GOT3 (cell line): ENCODE measurements at regions not wholly inside any gene's neighbourhood (a gene's known extent, or its start where the extent isn't known, plus 50 kb on each side); places are given as distances from the start of the nearest gene placed in this dataset.
"Not testable (repeated sequence)": the region's sequence is repeated elsewhere in the genome, so short reads cannot be mapped to it uniquely, and the experiment has no call there.

ENCODE experiments used
- DNase-seq: peaks from one replicate; lab custom pipeline; 2025; ENCODE audit warnings: mixed read lengths; lab: John Stamatoyannopoulos, UW

DNA sequence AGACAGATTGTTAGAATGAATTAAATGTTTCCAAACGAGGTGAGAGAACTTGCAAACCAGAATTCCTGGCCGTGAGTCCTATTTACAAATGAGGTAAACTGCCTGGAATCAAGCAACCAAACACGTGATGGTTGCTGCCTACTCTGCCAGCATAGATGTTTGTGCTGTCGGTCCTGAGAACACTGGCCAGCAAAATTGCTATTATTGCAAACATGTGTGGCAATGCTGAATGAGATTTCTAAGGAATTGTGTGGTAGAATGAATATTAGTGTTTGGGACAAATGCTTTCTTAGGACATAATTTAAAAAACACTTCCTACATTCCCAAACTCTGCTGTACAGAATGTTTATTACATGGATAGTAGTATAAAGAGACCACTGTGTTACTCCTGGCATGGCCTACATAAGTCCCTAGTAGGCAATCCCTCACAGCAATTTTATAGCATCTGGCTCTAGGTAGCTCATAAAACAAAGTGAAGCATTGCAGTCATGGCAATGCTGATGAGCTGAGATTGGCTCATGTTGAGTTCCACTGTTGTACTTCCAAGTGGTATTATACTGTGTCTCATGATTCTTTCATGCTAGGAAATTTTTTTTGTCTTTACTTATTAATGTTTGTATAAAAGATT, 605.2 kb upstream of the EPHA5 start:
- DNase-seq, result no peak

DNA sequence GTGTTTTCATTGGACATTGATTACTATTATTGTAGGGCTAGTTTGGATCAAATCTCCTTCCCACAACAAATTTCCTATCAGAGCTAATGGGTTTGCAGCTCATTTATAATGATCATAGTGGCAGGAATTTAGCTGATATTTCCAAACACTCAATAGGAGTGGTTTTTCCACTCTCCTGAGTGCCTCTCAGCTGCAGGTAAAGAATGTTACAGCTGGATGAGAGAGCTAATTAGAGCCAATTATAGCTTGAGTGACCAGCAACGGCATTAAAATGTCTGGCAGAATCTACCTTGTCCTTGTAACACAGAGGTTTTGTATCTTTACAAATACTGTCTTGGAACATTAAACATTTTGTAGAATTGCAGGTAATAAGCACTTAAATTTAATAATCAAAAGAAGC, 602.8 kb upstream of the EPHA5 start:
- DNase-seq, result no peak

DNA sequence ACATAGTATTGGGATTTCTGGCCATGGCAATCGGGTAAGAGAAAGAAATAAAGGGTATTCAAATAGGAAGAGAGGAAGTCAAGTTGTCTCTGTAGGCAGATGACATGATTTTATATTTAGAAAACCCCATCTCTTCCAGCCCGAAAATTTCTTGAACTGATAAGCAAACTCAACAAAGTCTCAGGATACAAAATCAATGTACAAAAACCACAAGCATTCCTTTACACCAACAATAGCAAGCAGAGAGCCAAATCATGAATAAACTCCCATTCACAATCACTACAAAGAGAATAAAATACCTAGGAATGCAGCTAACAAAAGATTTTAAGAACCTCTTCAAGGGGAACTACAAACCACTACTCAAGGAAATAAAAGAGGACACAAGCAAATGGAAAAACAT, 600.1 kb upstream of the EPHA5 start:
- not testable (repeated sequence) for DNase-seq

DNA sequence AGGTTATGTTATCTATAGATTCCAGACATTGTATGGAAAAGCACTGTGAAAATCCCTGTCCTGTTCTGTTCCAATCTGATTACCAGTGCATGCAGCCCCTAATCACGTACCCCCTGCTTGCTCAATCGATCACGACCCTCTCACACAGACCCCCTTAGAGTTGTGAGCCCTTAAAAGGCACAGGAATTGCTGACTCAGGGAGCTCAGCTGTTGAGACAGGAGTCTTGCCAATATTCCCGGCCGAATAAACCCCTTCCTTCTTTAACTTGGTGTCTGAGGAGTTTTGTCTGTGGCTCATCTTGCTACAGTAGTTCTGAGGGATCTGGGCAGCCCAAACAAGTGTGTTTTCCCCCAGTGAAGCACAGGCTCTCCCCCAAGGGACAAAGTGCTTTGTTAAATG, 596.3 kb upstream of the EPHA5 start:
- not testable (repeated sequence) for DNase-seq

DNA sequence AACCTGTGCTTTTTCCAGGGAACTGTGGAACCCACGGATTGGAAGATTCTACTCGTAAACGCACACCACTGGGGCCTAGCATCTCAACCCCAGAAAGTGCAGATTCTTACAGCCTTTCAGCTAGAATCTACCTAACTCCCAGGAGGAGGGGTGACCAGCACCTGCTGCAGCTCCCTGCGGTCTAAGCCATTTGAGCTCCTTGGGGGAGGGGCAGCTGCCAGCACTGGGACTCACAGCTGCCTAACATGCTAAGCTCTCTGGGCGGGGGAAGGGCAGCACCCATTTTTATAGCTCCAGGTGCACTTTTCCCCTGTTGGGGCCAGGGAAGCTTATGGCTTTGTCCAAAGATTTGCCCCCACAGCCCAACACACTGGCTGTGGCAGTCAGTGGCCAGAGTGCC, 595.7 kb upstream of the EPHA5 start:
- no peak for DNase-seq

DNA sequence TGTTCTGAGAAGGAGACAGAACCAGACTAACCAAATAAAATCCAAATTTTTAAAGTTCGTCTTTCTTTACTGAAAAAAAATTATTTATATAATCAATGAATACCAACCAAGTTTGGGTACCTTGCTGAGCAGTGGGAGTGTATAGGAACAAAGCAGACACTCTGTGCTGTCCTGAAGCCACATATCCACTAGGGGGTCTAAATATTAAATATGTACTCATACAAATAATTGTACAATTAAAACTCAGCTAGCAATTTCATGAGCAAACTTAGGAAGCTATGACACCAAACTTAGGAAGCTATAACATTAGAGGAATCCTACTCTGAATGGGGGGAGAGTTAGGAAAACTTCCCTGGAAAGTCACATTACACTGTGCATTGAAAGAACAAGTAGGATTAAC, 582.0 kb upstream of the EPHA5 start:
- DNase-seq, result no peak

DNA sequence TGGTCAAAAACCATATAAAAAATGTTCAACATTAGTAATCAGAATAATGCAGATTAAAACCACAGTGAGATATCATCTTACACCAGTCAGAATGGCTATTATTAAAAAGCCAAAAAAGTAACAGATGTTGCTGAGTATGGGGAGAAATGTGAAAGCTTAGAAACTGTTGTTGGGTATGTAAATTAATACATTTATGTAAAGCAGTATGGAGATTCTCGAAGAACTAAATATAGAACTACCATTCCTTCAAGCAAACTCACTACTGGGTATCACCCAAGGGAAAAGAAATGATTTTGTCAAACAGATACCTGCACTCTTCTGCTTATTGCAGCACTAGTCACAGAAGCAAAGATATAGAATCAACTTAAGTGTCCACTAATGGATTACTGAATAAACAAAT, 576.4 kb upstream of the EPHA5 start:
- no peak for DNase-seq

DNA sequence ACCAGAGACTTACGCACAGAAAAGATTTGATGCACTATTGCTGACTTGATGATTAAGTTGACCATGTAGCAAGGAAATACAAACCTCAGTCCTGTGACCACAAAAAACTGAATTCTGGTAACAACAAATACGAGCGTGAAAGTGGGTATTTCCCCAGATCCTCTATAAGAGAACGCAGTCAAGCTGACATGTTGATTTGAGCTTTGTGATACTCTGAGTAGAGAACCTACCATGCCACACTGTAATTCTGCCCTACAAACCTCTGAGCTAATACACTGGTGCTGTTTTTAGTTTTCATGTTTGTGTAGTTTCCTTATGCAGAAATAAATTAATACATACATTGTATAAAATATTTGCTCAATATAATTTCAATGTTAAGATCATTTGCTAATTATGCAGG, 565.6 kb upstream of the EPHA5 start:
- DNase-seq, result no peak

DNA sequence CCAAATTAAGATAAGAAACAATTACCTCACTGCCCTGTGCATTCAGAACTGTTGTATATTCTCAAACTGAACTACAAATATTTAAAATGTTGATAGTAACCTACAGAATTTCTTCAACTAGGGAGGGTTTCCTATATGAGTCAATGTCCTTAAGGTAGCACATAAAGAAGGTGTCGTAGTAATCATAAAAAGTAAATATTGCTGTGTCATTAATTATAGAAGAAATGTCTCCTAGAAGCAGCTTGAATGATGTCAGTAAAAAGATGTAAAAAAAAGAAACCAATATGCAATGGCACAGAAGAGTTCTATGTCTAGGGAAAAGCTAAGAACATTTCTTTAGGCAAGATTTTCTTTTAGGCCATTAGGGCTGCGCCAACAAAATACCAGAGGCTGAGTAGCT, 559.6 kb upstream of the EPHA5 start:
- DNase-seq, result no peak

DNA sequence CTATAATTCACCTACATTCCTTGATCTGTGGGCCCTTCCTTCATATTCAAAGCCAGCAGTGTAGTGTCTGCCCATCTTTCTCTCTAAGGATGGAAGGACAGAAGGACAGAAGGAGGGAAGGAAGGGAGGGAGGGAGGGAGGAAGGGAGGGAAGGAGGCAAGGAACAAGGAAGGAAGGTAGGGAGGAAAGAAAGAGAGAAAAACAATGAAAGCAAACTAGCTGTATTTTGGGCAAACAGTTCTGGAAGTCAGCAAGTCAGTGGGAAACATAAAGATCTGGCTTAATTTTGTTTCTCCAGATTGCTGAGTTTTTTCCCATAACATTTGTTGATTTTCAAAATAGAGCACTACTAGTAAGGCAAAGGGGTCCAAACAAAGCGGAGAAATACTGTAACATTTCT, 555.2 kb upstream of the EPHA5 start:
- DNase-seq, result no peak

DNA sequence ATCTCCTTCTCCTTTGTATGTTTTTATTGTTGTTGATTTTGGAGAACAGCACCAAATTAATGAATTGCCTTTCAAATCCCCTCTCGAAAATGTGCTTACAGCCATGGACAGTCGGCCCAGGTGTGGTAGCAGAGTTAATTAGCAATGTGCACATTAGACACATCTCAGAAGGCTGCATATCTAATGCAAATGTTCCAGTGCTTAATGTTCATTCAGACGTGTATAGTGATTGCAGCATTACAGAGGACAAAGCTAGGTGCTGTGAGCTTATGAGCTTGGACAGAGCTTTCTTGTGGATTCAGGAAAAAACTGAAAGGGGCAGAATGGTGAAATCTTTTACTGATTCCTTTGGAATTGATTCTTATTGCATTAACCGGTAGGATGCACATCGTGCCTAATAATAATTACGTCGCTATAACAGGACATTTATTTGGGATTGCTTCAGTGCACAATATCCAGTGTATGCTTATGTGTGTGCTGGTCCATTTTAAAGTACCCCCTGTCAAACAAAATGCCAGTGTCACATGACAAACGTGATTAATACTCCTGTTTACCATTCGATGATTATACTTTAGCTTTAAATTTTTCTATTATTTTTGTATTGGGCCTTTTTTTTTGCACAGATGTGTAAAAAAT, 552.9 kb upstream of the EPHA5 start:
- no peak for DNase-seq

DNA sequence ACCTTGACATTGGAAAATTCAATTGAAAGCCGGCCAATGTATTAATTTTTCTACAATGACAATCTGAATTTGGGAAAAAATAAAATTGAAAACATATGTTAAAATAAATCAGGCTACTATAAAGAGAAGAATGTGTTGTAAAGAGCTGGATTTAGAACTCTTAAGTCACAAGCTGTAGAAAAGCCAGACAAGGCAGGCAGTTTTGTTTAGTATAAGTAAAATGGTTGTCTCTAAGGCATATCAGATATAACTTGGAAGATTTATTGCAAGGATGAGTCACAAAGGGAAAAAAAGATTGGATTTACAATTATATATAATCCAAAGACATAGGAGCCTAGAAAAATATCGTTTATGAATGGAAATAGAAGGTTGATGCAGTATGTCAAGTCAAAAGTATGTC, 549.1 kb upstream of the EPHA5 start:
- no peak for DNase-seq

DNA sequence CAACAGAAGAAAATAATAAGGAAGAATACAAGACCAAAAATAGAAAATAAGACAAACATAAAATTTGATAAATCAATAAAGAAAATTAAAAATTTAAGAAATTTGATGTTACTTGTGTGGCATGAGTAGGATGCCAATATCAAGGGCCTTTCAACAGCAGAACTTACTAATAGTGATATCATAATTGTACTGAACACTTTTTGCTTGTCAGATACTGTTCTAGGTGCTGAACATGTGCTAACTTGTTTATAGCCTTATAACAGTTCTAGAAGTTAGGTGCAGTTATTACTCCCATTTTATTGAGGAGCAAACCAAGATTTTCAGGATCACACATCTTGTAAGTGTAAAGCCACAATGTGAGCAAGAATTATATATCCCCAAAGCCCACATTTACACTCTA, 546.0 kb upstream of the EPHA5 start:
- no peak for DNase-seq

DNA sequence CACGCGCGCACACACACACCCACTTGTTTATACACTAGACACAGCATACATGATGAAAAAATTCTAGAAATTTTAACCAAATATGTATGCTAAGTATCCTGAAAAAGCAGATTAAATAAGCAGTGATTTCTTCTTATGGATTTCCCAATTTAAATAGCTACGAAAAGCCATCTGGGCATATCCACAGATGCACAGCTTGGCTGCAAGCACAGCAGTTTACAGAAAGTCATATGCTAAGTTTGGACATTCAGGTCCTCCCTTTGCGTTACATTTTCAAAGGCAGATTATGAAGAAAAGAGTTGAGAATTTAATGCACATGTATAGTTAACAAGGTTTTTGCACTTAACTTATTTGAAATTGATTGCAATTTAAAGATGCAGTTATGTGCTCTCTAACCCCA, 542.2 kb upstream of the EPHA5 start:
- DNase-seq, result no peak

DNA sequence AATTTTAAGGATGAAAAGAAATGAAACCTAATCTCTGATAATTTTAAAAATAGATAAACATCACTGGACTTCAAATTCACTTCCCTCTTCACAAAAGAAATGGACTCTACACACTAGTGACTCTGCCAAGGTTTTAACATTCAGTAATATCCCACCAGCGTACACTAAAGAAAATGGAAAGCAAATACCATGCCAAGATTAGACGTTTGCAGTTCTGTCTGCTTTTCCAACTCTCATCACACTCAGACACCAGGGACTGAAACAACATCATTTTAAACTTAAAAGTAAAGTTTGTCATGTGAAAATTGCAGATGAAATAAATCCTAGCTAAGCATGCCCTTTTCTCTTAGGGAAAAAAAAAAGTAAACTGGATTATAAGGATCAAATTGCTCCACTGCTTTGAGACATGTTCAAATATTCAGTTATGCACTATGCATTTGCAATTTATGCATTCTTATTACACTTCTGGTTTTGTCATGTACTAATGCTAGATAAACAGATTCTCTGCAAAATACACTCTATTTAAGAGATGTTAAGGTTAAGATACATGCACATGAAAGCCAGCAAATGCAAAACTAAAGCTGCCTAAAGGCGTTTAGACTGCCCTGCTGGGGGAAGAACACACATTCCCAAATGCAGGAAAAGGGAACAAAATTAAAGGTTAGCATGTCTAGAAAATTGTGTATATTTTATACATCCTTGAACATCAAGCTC, 534.4 kb upstream of the EPHA5 start:
- no peak for DNase-seq

DNA sequence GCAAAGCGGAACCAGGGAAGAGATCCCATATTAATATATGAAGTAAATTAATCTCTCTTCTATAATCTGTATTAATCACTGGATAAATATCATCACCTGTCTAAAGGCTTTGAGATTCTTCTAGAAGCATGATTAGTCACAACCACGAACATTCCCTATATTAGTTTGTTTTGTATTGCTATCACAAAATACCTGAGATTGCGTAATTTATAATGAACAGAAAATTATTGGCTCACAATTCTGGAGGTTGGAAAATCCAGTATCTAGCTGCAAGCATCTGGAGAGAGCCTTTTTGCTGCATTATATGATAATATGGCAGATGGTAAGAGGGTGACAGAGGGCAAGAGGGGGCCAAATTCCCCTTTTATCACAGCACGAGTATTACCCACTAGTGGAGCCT, 532.6 kb upstream of the EPHA5 start:
- DNase-seq, result no peak

DNA sequence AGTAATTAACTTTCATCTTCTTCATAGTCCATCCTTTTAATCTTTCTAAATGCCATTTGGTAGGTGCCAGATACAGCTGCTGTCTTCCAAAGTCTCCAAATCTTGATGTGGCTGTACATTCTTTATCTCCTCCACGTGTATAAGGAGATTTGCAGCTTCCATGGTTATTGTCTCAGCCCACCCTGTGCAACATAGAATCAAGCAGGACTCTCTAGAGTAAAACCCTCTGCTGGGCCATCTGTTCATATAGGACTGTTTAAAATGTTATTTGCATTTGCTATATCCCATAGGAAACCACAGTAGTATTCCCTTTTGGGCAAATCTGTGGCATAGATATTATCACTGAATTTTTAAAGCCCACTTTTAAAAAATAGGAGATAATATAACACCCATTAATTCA, 527.2 kb upstream of the EPHA5 start:
- DNase-seq, result no peak

DNA sequence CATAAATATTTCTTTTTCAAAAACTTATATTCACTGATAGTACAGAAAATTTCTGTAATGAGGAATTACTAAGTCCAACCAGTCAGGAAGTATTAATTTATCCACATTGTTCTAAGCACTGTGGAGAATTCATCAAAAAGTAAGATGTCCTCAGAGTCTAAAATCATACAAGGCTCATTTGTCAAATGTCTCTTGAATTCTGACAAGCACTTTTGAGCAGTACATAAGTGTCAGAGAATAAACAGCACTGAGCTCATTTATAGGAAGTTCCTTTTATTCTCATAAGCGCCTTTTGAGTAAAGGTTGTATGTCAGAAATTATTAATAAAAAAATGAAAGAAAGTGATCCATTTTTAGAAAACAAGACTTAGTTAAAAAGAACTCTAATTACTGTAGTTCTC, 523.2 kb upstream of the EPHA5 start:
- no peak for DNase-seq

DNA sequence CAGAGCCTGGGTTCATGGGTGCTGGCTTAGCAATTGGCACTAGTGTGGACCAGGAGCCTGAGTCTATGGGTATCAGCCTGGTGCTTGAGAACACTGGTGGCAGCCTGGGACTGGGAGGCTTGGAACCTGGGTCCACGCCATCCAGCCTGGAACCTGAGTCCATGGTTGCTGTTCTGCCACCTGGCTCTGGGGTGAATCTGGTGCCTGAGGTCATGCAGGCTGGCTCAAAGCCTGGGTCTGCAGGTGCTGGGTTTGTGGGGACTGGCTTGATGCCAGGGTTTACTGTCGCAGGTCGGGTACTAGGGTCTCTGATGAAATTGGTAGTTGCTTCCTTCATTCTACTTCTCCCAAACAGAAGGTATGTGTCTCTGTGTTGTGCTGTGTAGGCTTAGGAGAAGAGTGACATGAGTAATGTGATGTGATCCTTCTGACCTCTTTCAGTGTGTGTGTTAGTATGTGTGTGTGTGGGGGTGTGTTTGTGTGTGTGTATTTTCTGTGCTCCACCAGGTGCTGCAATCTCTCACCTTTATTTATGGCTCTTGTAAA, 517.0 kb upstream of the EPHA5 start:
- DNase-seq, result no peak

DNA sequence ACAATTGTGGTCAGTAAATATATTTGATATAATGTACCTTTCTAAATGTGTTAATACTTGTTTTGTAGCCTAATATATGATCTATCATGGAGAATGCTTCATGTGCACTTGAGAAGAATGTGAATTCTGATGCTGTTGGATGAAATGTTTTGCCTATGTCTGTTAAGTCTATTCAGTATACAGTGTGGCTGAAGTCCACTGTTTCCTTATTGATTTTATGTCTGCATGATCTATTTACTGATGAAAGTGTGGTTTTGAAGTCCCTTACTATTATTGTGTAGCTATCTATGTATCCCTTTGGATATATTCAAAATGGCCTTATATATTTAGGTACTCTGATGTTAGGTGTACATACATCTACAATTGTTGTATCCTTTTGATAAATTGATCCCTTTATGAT, 515.8 kb upstream of the EPHA5 start:
- DNase-seq, result no peak

DNA sequence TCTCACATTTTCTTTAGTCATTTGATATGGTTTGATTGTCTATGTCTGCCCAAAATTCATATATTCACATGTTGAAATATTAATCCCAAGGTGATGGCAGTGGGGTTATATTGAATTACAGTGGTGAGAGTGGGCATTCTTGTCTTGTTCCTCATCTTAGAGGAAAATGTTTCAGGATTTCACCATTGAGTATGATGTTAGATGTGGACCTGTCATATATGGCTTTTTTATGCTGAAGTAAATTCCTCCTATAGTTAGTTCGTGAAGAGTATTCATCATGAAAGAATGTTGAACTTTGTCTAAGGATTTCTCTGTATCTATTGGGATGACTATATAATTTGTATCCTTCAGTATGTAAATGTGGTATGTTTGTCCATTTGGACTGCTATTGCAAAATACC, 512.3 kb upstream of the EPHA5 start:
- DNase-seq, result no peak

DNA sequence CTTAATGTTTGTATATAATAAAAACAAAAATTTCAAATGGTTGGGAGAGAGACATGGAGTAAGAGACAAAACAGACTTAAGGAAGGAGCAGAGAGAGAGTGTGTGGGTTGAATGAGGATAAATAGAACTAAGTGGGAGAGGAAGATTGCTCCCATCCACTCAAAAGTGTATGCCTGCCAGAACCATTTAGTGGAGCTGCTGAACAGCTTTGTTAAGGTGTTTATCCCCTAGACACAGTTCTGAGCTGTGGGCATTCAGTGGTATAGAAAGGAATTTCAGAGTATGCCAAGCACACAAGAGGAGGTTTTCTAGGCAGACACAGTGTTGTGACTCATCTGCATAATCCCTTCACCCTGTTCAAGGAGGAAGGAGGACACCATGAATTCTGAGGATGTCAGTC, 508.6 kb upstream of the EPHA5 start:
- no peak for DNase-seq

DNA sequence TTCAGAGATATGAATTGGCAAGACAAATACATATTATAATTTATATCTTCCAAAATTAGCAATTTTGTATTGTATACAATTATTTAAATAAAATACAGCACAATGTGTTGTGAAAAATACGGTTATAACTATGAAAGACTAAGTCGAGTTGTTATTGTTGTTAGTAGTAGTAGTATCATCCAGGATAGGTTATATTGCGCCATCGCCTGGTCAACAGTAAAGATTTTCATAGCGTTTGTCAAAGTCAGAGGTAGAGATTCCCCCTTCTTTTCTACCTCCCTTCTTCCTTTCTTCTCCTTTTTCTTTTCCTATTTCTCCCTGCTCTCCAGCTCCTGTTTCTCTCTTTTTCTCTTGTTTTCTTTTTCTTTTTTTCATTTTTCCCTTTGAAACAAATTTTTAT, 499.1 kb upstream of the EPHA5 start:
- DNase-seq, result no peak
